ENCODE measurements at regions not wholly inside any gene's neighbourhood (a gene's known extent, or its start where the extent isn't known, plus 50 kb on each side); places are given as distances from the start of the nearest gene placed in this dataset.

- Histone ChIP-seq H3K27ac (ENCODE audit: extremely low read depth, low read depth, low read length) (no peak overlapping the region), H3K9me3 (ENCODE audit: control insufficient read depth, insufficient read depth, low read depth, low read length) (no peaks in the 10 kb centered on the region), H3K4me3 (ENCODE audit: low read depth, low read length) (no peak overlapping the region), H3K36me3 (ENCODE audit: control insufficient read depth in 2 of 2, insufficient read depth in 1 of 2, low read length in 2 of 2) (no peaks in the 10 kb centered on the region), H3K4me1 (ENCODE audit: control insufficient read depth, insufficient read depth, low read length) (peaks cover 4% of the 10 kb centered on the region; the same call in 1 of the 2 replicates)
- TF ChIP-seq ZBTB49 (tag by site-specific recombination; IDR thresholded peaks at IDR 0.05; ENCODE audit: low read depth) = no peak
- TF ChIP-seq ZNF146 (tag by site-specific recombination; IDR thresholded peaks at IDR 0.05) = no peak
- TF ChIP-seq ZNF16 (tag by site-specific recombination; IDR thresholded peaks at IDR 0.05; ENCODE audit: low read depth) = no peak
- ChIA-PET POLR2A (no interaction called here), CTCF (no interaction called here)
These were observed 248.1 kb upstream of the UBE2E3 start for GRCh38 chr2:180732337-180732736.

GRCh38 chr2:180730976-180731375 lies 249.4 kb upstream of the UBE2E3 start:
- POLR2A ChIA-PET = no interaction called here
- TF ChIP-seq ZNF501 (tag by site-specific recombination; IDR thresholded peaks at IDR 0.05) (no peak), ZNF157 (tag by site-specific recombination; IDR thresholded peaks at IDR 0.05) (no peak), ZNF48 (tag by site-specific recombination; IDR thresholded peaks at IDR 0.05) (no peak), TCF7L2 (IDR thresholded peaks at IDR 0.05; ENCODE audit: borderline replicate concordance, low read depth, low read length) (no peak), PRDM2 (tag by site-specific recombination; IDR thresholded peaks at IDR 0.05; ENCODE audit: borderline replicate concordance) (no peak), ZNF311 (tag by site-specific recombination; IDR thresholded peaks at IDR 0.05; ENCODE audit: borderline replicate concordance) (no peak), ZNF488 (tag by site-specific recombination; IDR thresholded peaks at IDR 0.05) (no peak), ZNF426 (tag by site-specific recombination; IDR thresholded peaks at IDR 0.05) (no peak), ZNF544 (tag by site-specific recombination; IDR thresholded peaks at IDR 0.05) (no peak), ZNF549 (tag by site-specific recombination; IDR thresholded peaks at IDR 0.05) (no peak), ZNF292 (tag by site-specific recombination; IDR thresholded peaks at IDR 0.05; ENCODE audit: borderline replicate concordance, low read depth) (no peak), MEIS1 (CRISPR knock-in tag; IDR thresholded peaks at IDR 0.05; ENCODE audit: borderline replicate concordance) (no peak), ZNF623 (tag by site-specific recombination; IDR thresholded peaks at IDR 0.05) (no peak), ZNF776 (tag by site-specific recombination; IDR thresholded peaks at IDR 0.05; ENCODE audit: borderline replicate concordance) (no peak), ZNF76 (tag by site-specific recombination; IDR thresholded peaks at IDR 0.05; ENCODE audit: borderline replicate concordance, low read depth) (no peak), ZNF335 (tag by site-specific recombination; conservative IDR thresholded peaks at IDR 0.05) (no peak), ZNF280D (tag by site-specific recombination; IDR thresholded peaks at IDR 0.05) (no peak)

More at GRCh38 chr2:180730976-180731375, 249.4 kb upstream of the UBE2E3 start:
- Histone ChIP-seq H3K36me3 (ENCODE audit: control insufficient read depth in 2 of 2, insufficient read depth in 1 of 2, low read length in 2 of 2) (no peaks in the 10 kb centered on the region), H3K4me1 (ENCODE audit: control insufficient read depth, insufficient read depth, low read length) (peaks cover 4% of the 10 kb centered on the region; the same call in 1 of the 2 replicates), H3K4me3 (ENCODE audit: low read depth, low read length) (no peak overlapping the region), H3K27ac (ENCODE audit: extremely low read depth, low read depth, low read length) (no peak overlapping the region), H3K9me3 (ENCODE audit: control insufficient read depth, insufficient read depth, low read depth, low read length) (no peaks in the 10 kb centered on the region)
- CTCF ChIA-PET = no interaction called here
